ENCODE measurements at regions not wholly inside any gene's neighbourhood (a gene's known extent, or its start where the extent isn't known, plus 50 kb on each side); places are given as distances from the start of the nearest gene placed in this dataset.
"Not testable (repeated sequence)": the region's sequence is repeated elsewhere in the genome, so short reads cannot be mapped to it uniquely, and the experiment has no call there.

- Histone ChIP-seq H3K9ac (ENCODE audit: low read depth, low read length) (no peak overlapping the region), H3K36me3 (ENCODE audit: control insufficient read depth, insufficient read depth, low read length) (no peaks in the 10 kb centered on the region), H3K27me3 (ENCODE audit: control insufficient read depth, insufficient read depth, low read length) (no peaks in the 10 kb centered on the region), H3K4me1 (ENCODE audit: control insufficient read depth, insufficient read depth, low read length) (no peaks in the 10 kb centered on the region), H3K9me3 (ENCODE audit: control insufficient read depth, insufficient read depth, low read length) (no peaks in the 10 kb centered on the region), H3K4me3 (ENCODE audit: low read depth, low read length) (no peak overlapping the region)
Observed at GRCh38 chr1:88593358-88593757, 90.7 kb upstream of the PKN2 start.

- no peaks in the 10 kb centered on the region for H3K9me3 ChIP-seq (ENCODE audit: control insufficient read depth, insufficient read depth, low read length)
- no peak overlapping the region for H3K9ac ChIP-seq (ENCODE audit: low read depth, low read length)
- H3K4me3 ChIP-seq (ENCODE audit: low read depth, low read length): no peak overlapping the region
- H3K27me3 ChIP-seq (ENCODE audit: control insufficient read depth, insufficient read depth, low read length): no peaks in the 10 kb centered on the region
- H3K36me3 ChIP-seq (ENCODE audit: control insufficient read depth, insufficient read depth, low read length): no peaks in the 10 kb centered on the region
- no peaks in the 10 kb centered on the region for H3K4me1 ChIP-seq (ENCODE audit: control insufficient read depth, insufficient read depth, low read length)
Observed at GRCh38 chr1:88595355-88596002, 88.6 kb upstream of the PKN2 start.

- not testable (repeated sequence) for H3K9ac ChIP-seq (ENCODE audit: low read depth, low read length); H3K4me3 ChIP-seq (ENCODE audit: low read depth, low read length); H3K27me3 ChIP-seq (ENCODE audit: control insufficient read depth, insufficient read depth, low read length); H3K36me3 ChIP-seq (ENCODE audit: control insufficient read depth, insufficient read depth, low read length); H3K9me3 ChIP-seq (ENCODE audit: control insufficient read depth, insufficient read depth, low read length); H3K4me1 ChIP-seq (ENCODE audit: control insufficient read depth, insufficient read depth, low read length)
Observed at GRCh38 chr1:88597973-88598372, 86.1 kb upstream of the PKN2 start.

- no peaks in the 10 kb centered on the region for H3K9me3 ChIP-seq (ENCODE audit: control insufficient read depth, insufficient read depth, low read length)
- no peak overlapping the region for H3K9ac ChIP-seq (ENCODE audit: low read depth, low read length)
- H3K4me3 ChIP-seq (ENCODE audit: low read depth, low read length): no peak overlapping the region
- H3K4me1 ChIP-seq (ENCODE audit: control insufficient read depth, insufficient read depth, low read length): peaks cover 2% of the 10 kb centered on the region
- no peaks in the 10 kb centered on the region for H3K27me3 ChIP-seq (ENCODE audit: control insufficient read depth, insufficient read depth, low read length)
- no peaks in the 10 kb centered on the region for H3K36me3 ChIP-seq (ENCODE audit: control insufficient read depth, insufficient read depth, low read length)
Observed at GRCh38 chr1:88608139-88608943, 75.7 kb upstream of the PKN2 start.

- H3K4me3 ChIP-seq (ENCODE audit: low read depth, low read length): no peak overlapping the region
- no peak overlapping the region for H3K9ac ChIP-seq (ENCODE audit: low read depth, low read length)
- no peaks in the 10 kb centered on the region for H3K9me3 ChIP-seq (ENCODE audit: control insufficient read depth, insufficient read depth, low read length)
- no peaks in the 10 kb centered on the region for H3K27me3 ChIP-seq (ENCODE audit: control insufficient read depth, insufficient read depth, low read length)
- H3K4me1 ChIP-seq (ENCODE audit: control insufficient read depth, insufficient read depth, low read length): peaks cover 2% of the 10 kb centered on the region
- H3K36me3 ChIP-seq (ENCODE audit: control insufficient read depth, insufficient read depth, low read length): no peaks in the 10 kb centered on the region
Observed at GRCh38 chr1:88609051-88609450, 75.0 kb upstream of the PKN2 start.

- no peaks in the 10 kb centered on the region for H3K36me3 ChIP-seq (ENCODE audit: control insufficient read depth, insufficient read depth, low read length)
- H3K4me1 ChIP-seq (ENCODE audit: control insufficient read depth, insufficient read depth, low read length): peaks cover 2% of the 10 kb centered on the region
- no peaks in the 10 kb centered on the region for H3K9me3 ChIP-seq (ENCODE audit: control insufficient read depth, insufficient read depth, low read length)
- H3K9ac ChIP-seq (ENCODE audit: low read depth, low read length): no peak overlapping the region
- no peak overlapping the region for H3K4me3 ChIP-seq (ENCODE audit: low read depth, low read length)
- no peaks in the 10 kb centered on the region for H3K27me3 ChIP-seq (ENCODE audit: control insufficient read depth, insufficient read depth, low read length)
Observed at GRCh38 chr1:88610687-88611086, 73.4 kb upstream of the PKN2 start.

- peaks cover 2% of the 10 kb centered on the region for H3K4me1 ChIP-seq (ENCODE audit: control insufficient read depth, insufficient read depth, low read length)
- no peaks in the 10 kb centered on the region for H3K36me3 ChIP-seq (ENCODE audit: control insufficient read depth, insufficient read depth, low read length)
- no peak overlapping the region for H3K4me3 ChIP-seq (ENCODE audit: low read depth, low read length)
- H3K9ac ChIP-seq (ENCODE audit: low read depth, low read length): no peak overlapping the region
- no peaks in the 10 kb centered on the region for H3K27me3 ChIP-seq (ENCODE audit: control insufficient read depth, insufficient read depth, low read length)
- no peaks in the 10 kb centered on the region for H3K9me3 ChIP-seq (ENCODE audit: control insufficient read depth, insufficient read depth, low read length)
Observed at GRCh38 chr1:88612292-88612691, 71.8 kb upstream of the PKN2 start.

GRCh38 chr1:88612773-88613172 is 71.3 kb upstream of the PKN2 start:
- H3K36me3 ChIP-seq (ENCODE audit: control insufficient read depth, insufficient read depth, low read length): no peaks in the 10 kb centered on the region
- H3K4me3 ChIP-seq (ENCODE audit: low read depth, low read length): no peak overlapping the region
- H3K4me1 ChIP-seq (ENCODE audit: control insufficient read depth, insufficient read depth, low read length): no peaks in the 10 kb centered on the region
- H3K9me3 ChIP-seq (ENCODE audit: control insufficient read depth, insufficient read depth, low read length): no peaks in the 10 kb centered on the region
- no peaks in the 10 kb centered on the region for H3K27me3 ChIP-seq (ENCODE audit: control insufficient read depth, insufficient read depth, low read length)
- no peak overlapping the region for H3K9ac ChIP-seq (ENCODE audit: low read depth, low read length)

GRCh38 chr1:88618331-88618730 is 65.7 kb upstream of the PKN2 start:
- H3K9ac ChIP-seq (ENCODE audit: low read depth, low read length): no peak overlapping the region
- H3K27me3 ChIP-seq (ENCODE audit: control insufficient read depth, insufficient read depth, low read length): no peaks in the 10 kb centered on the region
- H3K36me3 ChIP-seq (ENCODE audit: control insufficient read depth, insufficient read depth, low read length): no peaks in the 10 kb centered on the region
- peaks cover 13% of the 10 kb centered on the region for H3K9me3 ChIP-seq (ENCODE audit: control insufficient read depth, insufficient read depth, low read length)
- H3K4me3 ChIP-seq (ENCODE audit: low read depth, low read length): no peak overlapping the region
- no peaks in the 10 kb centered on the region for H3K4me1 ChIP-seq (ENCODE audit: control insufficient read depth, insufficient read depth, low read length)

GRCh38 chr1:88623101-88623500 is 61.0 kb upstream of the PKN2 start:
- not testable (repeated sequence) for H3K4me1 ChIP-seq (ENCODE audit: control insufficient read depth, insufficient read depth, low read length); H3K9ac ChIP-seq (ENCODE audit: low read depth, low read length); H3K27me3 ChIP-seq (ENCODE audit: control insufficient read depth, insufficient read depth, low read length); H3K36me3 ChIP-seq (ENCODE audit: control insufficient read depth, insufficient read depth, low read length); H3K4me3 ChIP-seq (ENCODE audit: low read depth, low read length)
- H3K9me3 ChIP-seq (ENCODE audit: control insufficient read depth, insufficient read depth, low read length): peaks cover 13% of the 10 kb centered on the region
